Erythroblast (primary cell): ENCODE measurements at regions not wholly inside any gene's neighbourhood (a gene's known extent, or its start where the extent isn't known, plus 50 kb on each side); places are given as distances from the start of the nearest gene placed in this dataset.

Source experiments
- GATA1 ChIP-seq: IDR thresholded peaks from 2 replicates; pipeline ENCODE4 v1.6.1; 2011; ENCODE audit warnings: low read depth, mild to moderate bottlenecking, control low read depth, low read length, moderate library complexity
- POLR2A ChIP-seq: IDR thresholded peaks from 2 replicates; pipeline ENCODE4 v1.6.1; 2011; ENCODE audit warnings: mild to moderate bottlenecking, low read length

DNA sequence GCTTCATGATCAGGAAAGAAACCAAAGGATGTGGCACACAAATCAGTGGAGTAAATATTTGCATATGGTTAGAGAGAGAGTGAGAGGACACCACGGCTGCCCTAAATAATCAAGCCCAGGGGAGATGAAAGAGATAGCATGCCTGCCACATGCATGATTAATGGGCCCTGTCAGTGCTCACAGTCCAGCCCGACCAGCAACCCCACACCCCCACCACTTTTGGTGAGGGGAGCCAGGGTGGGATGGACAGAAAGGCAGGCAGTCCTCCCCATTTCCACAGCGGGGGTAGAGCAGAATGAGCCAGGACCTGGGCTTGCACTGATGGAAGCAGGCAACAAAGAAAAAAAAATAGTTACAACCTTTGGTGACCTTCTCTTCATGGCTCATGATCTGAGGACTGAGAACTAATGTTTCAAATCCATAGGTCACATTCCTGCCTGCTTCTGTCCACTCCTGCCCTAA lies 545.0 kb downstream of the ETS1 start:
- TF ChIP-seq POLR2A (no peak), GATA1 (no peak)
